Panc1 (cell line): ENCODE measurements at regions not wholly inside any gene's neighbourhood (a gene's known extent, or its start where the extent isn't known, plus 50 kb on each side); places are given as distances from the start of the nearest gene placed in this dataset.

Experiments used
- POLR2AphosphoS5 ChIP-seq: IDR thresholded peaks from 2 replicates; pipeline ENCODE4 v1.6.1; 2012; ENCODE audit warnings: mild to moderate bottlenecking, low read depth, low read length, moderate library complexity
- TCF7L2 ChIP-seq: IDR thresholded peaks from 2 replicates; pipeline ENCODE4 v1.6.1; 2011; ENCODE audit warnings: mild to moderate bottlenecking, low read depth, low read length, inconsistent platforms
- TF ChIP-seq, protein P1 (sequence below): fragments of 450-650 bp; IDR thresholded peaks from 2 replicates; pipeline ENCODE4 v1.5.1; 2017; ENCODE audit warnings: mild to moderate bottlenecking

DNA sequence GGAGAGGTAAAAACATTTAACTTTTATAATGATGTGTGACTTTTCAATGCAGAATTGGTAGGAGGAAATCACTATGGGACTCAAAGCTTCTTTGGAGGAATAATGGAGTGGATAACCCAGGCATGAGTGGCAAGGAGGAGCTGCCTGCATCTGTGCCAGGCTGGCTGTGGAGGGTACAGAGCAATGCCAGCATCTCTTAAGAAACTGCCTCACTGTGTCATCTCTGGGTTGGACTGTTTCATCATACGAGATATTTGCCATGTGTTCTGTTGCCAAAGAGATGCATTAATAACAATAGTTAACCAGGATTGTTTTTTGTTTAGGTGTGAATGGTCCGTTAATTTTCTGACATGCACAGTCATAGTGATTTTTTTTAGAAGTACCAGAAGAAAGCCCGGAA is 183.7 kb upstream of the NTF3 start:
- TF ChIP-seq, protein P1, sequence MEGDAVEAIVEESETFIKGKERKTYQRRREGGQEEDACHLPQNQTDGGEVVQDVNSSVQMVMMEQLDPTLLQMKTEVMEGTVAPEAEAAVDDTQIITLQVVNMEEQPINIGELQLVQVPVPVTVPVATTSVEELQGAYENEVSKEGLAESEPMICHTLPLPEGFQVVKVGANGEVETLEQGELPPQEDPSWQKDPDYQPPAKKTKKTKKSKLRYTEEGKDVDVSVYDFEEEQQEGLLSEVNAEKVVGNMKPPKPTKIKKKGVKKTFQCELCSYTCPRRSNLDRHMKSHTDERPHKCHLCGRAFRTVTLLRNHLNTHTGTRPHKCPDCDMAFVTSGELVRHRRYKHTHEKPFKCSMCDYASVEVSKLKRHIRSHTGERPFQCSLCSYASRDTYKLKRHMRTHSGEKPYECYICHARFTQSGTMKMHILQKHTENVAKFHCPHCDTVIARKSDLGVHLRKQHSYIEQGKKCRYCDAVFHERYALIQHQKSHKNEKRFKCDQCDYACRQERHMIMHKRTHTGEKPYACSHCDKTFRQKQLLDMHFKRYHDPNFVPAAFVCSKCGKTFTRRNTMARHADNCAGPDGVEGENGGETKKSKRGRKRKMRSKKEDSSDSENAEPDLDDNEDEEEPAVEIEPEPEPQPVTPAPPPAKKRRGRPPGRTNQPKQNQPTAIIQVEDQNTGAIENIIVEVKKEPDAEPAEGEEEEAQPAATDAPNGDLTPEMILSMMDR, result no peak
- no peak for TF ChIP-seq POLR2AphosphoS5
- TF ChIP-seq TCF7L2, result no peak
